GM13977 (cell line): ENCODE measurements at regions not wholly inside any gene's neighbourhood (a gene's known extent, or its start where the extent isn't known, plus 50 kb on each side); places are given as distances from the start of the nearest gene placed in this dataset.
A peak's percentile ranks its signal among the peaks of the same experiment; 100 is the strongest.

Experiments used
- DNase-seq: peaks from one replicate; pipeline ENCODE4 v3.0.0; 2012; ENCODE audit warnings: low spot score
- CTCF ChIP-seq: IDR thresholded peaks from 2 replicates; pipeline ENCODE4 v1.5.1; 2012; ENCODE audit warnings: mild to moderate bottlenecking, control low read depth; ENCODE audit not compliant: insufficient read depth; ENCODE audit errors: extremely low read depth, missing control alignments
- in situ Hi-C: fragments of 300-500 bp; cut with MboI; formaldehyde crosslinking; loops from one replicate; pipeline ENCODE4 v1.12.0; 2022; ENCODE audit warnings: low sequenced_read_pairs, low pct_unique_long_range_greater_than_20kb, mixed read lengths, inconsistent platforms; ENCODE audit not compliant: unreplicated experiment

DNA sequence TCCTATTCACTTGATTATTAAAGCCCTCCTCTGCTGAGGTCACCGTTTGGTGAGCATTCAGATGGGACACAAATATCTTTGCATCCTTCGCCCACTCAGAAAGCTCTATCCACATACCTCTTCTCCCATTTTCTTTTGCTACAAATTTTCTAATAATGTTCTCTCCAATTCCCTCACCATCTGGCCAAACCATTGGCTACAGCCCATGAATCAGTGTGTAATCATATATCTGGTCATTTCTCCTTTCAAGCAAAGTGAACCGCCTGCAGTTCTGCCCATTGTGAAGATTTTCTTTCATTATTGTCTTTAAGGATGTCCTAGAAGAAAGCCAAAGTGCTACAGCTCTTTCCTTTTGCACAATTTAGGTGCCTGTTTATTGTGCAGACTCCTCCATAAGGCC, 54.2 kb upstream of the DAPK1 start:
- in situ Hi-C loops: no loop called here
- no peak for TF ChIP-seq CTCF
- DNase-seq: no peak

- DNase-seq: peak; percentile 57
- no peak for TF ChIP-seq CTCF
- in situ Hi-C loops: no loop called here
Measured at GRCh38 chr9:87445646-87446045, 52.0 kb upstream of the DAPK1 start.

DNA sequence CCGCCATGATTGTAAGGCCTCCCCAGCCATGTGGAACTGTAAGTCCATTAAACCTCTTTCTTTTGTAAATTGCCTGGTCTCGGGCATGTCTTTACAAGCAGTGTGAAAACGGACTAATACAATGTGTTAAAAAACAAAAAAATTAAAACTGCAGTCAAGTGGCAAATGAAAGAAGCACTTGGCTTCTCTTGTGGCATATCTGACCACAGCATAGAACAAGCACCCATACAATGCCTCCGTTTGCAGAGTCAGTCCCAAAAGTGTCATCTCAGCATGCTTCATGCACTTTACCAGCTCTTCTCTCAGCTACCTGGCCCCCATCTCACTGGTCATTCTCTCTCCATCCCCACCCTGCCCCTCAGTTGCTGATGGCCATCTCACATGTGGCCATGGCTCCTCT, 51.1 kb upstream of the DAPK1 start:
- in situ Hi-C loops: no loop called here
- DNase-seq: no peak
- no peak for TF ChIP-seq CTCF

- in situ Hi-C loops: no loop called here
- DNase-seq: no peak
- no peak for TF ChIP-seq CTCF
Measured at GRCh38 chr9:87447547-87448432, 49.9 kb upstream of the DAPK1 start.
